ENCODE measurements at regions not wholly inside any gene's neighbourhood (a gene's known extent, or its start where the extent isn't known, plus 50 kb on each side); places are given as distances from the start of the nearest gene placed in this dataset.

DNA sequence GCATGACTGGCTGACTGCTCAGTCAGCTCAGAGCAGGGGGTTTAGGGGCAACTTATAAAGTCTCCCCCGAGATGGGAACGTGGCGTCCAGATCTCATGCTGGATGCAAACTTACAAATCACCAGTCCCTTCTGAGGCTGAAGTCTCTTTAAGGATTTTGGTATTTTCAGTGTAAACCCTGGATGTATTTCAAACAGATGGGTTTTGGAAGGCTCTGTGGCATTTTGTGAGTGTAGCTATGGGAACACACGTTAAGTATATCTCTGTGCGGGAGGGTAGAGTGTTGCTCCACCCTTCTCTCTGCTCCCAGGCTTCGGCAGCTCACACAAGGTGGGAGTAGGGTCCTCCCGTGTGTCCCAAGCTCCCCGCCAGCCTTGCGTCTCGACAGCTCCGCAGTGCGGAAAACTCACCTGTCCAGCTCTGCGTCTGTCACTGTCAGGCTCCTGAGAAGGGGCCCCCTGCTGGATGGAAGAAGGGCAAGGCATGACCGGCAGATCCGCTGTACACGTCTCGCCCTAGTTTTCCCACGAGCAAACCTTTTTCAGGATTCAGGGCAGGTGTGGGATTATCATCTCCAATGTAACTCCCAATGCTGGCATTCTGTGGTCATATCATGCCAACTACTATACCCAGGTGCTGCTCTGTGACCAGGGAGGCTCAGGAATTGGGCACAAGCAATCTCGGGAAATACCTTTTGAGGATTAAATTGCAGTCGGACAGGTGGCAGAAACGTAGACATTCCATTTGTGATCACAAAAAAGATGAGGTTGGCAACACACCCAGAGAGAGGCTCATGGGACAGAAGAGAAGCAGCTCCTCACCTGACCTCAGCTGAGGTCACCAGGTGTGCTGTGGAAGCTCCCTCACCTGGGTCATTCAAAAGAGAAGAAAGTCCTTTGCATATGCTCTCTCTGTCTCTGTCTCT lies 313.9 kb upstream of the B3GAT1 start:
- Histone ChIP-seq H3K27me3 (ENCODE audit: control insufficient read depth, insufficient read depth, low read length) (no peaks in the 10 kb centered on the region), H3K36me3 (ENCODE audit: control insufficient read depth in 2 of 3, insufficient read depth in 3 of 3, low read length in 3 of 3) (no peaks in the 10 kb centered on the region), H3K4me3 (ENCODE audit: low read length in 3 of 3) (no peak overlapping the region), H3K4me1 (ENCODE audit: control insufficient read depth in 2 of 3, insufficient read depth in 2 of 3, low read depth in 1 of 3, low read length in 3 of 3) (no peaks in the 10 kb centered on the region), H3K27ac (ENCODE audit: low read depth in 2 of 2, low read length in 2 of 2) (no peak overlapping the region), H3K9ac (ENCODE audit: low read length in 3 of 3) (no peak overlapping the region), H3K9me3 (ENCODE audit: control insufficient read depth in 2 of 3, insufficient read depth in 1 of 3, low read length in 3 of 3) (no peaks in the 10 kb centered on the region)
- TF ChIP-seq, protein P1, sequence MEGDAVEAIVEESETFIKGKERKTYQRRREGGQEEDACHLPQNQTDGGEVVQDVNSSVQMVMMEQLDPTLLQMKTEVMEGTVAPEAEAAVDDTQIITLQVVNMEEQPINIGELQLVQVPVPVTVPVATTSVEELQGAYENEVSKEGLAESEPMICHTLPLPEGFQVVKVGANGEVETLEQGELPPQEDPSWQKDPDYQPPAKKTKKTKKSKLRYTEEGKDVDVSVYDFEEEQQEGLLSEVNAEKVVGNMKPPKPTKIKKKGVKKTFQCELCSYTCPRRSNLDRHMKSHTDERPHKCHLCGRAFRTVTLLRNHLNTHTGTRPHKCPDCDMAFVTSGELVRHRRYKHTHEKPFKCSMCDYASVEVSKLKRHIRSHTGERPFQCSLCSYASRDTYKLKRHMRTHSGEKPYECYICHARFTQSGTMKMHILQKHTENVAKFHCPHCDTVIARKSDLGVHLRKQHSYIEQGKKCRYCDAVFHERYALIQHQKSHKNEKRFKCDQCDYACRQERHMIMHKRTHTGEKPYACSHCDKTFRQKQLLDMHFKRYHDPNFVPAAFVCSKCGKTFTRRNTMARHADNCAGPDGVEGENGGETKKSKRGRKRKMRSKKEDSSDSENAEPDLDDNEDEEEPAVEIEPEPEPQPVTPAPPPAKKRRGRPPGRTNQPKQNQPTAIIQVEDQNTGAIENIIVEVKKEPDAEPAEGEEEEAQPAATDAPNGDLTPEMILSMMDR (IDR thresholded peaks at IDR 0.05; ENCODE audit: borderline replicate concordance, extremely low read depth, insufficient read depth) = peak; percentile 47
- FAIRE-seq = no peak
- intact Hi-C loops (cut with DNase I) = no loop called here
- peak in 2 of 5 donors; percentile 55 to 73 for DNase-seq

DNA sequence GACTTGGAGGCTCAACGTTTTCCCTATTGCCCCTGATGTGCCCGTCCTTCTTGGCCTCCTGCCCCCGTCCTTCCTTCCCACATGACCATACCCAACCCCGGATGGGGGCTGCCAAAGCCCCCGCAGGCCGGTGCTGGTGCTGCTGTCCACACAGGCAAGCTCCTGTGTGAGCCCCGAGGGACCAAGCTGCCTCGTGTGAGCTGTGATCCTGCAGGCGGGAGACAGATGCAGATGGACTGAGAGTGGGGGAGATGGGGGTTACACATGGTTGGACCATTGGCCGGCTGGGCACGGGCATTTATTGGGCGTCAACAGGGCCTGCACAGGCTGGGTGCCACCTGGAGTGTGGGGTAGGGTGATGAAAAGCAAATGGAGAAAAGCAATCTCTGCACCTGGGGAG lies 313.2 kb upstream of the B3GAT1 start:
- FAIRE-seq (no peak), DNase-seq (no peak)
- no peaks in the 10 kb centered on the region for H3K36me3 ChIP-seq (ENCODE audit: control insufficient read depth in 2 of 3, insufficient read depth in 3 of 3, low read length in 3 of 3)
- H3K9me3 ChIP-seq (ENCODE audit: control insufficient read depth in 2 of 3, insufficient read depth in 1 of 3, low read length in 3 of 3) = no peaks in the 10 kb centered on the region
- TF ChIP-seq, protein P1 (IDR thresholded peaks at IDR 0.05; ENCODE audit: borderline replicate concordance, extremely low read depth, insufficient read depth) = no peak
- intact Hi-C loops (cut with DNase I) = no loop called here
- no peaks in the 10 kb centered on the region for H3K4me1 ChIP-seq (ENCODE audit: control insufficient read depth in 2 of 3, insufficient read depth in 2 of 3, low read depth in 1 of 3, low read length in 3 of 3)
- no peak overlapping the region for H3K9ac ChIP-seq (ENCODE audit: low read length in 3 of 3)
- H3K27ac ChIP-seq (ENCODE audit: low read depth in 2 of 2, low read length in 2 of 2) = no peak overlapping the region
- H3K27me3 ChIP-seq (ENCODE audit: control insufficient read depth, insufficient read depth, low read length) = no peaks in the 10 kb centered on the region
- no peak overlapping the region for H3K4me3 ChIP-seq (ENCODE audit: low read length in 3 of 3)

DNA sequence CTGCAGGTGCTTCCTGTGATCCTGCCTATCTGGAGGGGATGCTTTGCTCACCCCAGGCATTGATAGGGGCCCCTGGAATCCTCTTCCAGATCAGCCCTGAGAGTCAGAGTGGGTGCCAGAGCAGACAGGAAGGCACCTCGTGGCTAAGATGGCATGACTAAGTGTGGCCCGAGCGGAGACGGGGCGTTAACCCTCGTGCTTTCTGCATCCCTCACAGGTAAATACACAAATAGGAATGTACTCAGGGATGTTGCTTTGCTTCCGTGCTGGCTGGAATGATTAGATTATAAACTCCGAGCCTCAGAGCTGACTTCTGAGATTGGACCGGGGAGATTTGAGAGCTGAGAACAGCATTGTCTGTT lies 312.7 kb upstream of the B3GAT1 start:
- intact Hi-C loops (cut with DNase I) = no loop called here
- no peaks in the 10 kb centered on the region for H3K4me1 ChIP-seq (ENCODE audit: control insufficient read depth in 2 of 3, insufficient read depth in 2 of 3, low read depth in 1 of 3, low read length in 3 of 3)
- no peaks in the 10 kb centered on the region for H3K27me3 ChIP-seq (ENCODE audit: control insufficient read depth, insufficient read depth, low read length)
- no peak overlapping the region for H3K27ac ChIP-seq (ENCODE audit: low read depth in 2 of 2, low read length in 2 of 2)
- FAIRE-seq (no peak), DNase-seq (no peak)
- H3K9ac ChIP-seq (ENCODE audit: low read length in 3 of 3) = no peak overlapping the region
- TF ChIP-seq, protein P1 (IDR thresholded peaks at IDR 0.05; ENCODE audit: borderline replicate concordance, extremely low read depth, insufficient read depth) = no peak
- no peak overlapping the region for H3K4me3 ChIP-seq (ENCODE audit: low read length in 3 of 3)
- no peaks in the 10 kb centered on the region for H3K36me3 ChIP-seq (ENCODE audit: control insufficient read depth in 2 of 3, insufficient read depth in 3 of 3, low read length in 3 of 3)
- no peaks in the 10 kb centered on the region for H3K9me3 ChIP-seq (ENCODE audit: control insufficient read depth in 2 of 3, insufficient read depth in 1 of 3, low read length in 3 of 3)
